Fibroblast of lung (primary cell): ENCODE measurements at regions not wholly inside any gene's neighbourhood (a gene's known extent, or its start where the extent isn't known, plus 50 kb on each side); places are given as distances from the start of the nearest gene placed in this dataset.

ENCODE experiments used
- DNase-seq, 2 donors: peaks; one replicate each; pipeline versions ENCODE4 v3.0.0 to v3.0.0-alpha.2; 2010; ENCODE audit warnings: low read depth in 2 of 2
- H2AFZ ChIP-seq: 2 replicates; pipeline ENCODE4 v1.5.1; 2012; ENCODE audit warnings: low read length, control low read depth, inconsistent platforms
- H3K27ac ChIP-seq: 2 replicates; pipeline ENCODE4 v1.5.1; 2011; ENCODE audit warnings: low read length, control low read depth; ENCODE audit not compliant: insufficient read depth
- H3K27me3 ChIP-seq: 2 replicates; pipeline ENCODE4 v1.5.1; 2011; ENCODE audit warnings: mild to moderate bottlenecking, low read length; ENCODE audit not compliant: control insufficient read depth, insufficient read depth
- H3K36me3 ChIP-seq: 2 replicates; pipeline ENCODE4 v1.5.1; 2011; ENCODE audit warnings: low read length; ENCODE audit not compliant: control insufficient read depth, insufficient read depth
- H3K4me1 ChIP-seq: 2 replicates; pipeline ENCODE4 v1.5.1; 2011; ENCODE audit warnings: low read length; ENCODE audit not compliant: control insufficient read depth, insufficient read depth; ENCODE audit errors: extremely low read depth
- H3K4me2 ChIP-seq: 2 replicates; pipeline ENCODE4 v1.5.1; 2011; ENCODE audit warnings: low read length, control low read depth; ENCODE audit not compliant: insufficient read depth; ENCODE audit errors: extremely low read depth
- H3K4me3 ChIP-seq, 4 experiments: fragments of 200-600 bp in 1 of 4; sonication (generic) in 1 of 4; replicated peaks in 1 of 4; 2 replicates each; pipeline ENCODE4 v1.5.1; 2011 to 2016; ENCODE audit warnings: low read length in 4 of 4, low read depth in 3 of 4, mild to moderate bottlenecking in 3 of 4, control low read depth in 2 of 4, inconsistent platforms in 1 of 4, mixed read lengths in 1 of 4; ENCODE audit not compliant: insufficient read depth in 1 of 4; ENCODE audit errors: control extremely low read depth in 1 of 4
- H3K79me2 ChIP-seq: 2 replicates; pipeline ENCODE4 v1.5.1; 2012; ENCODE audit warnings: mild to moderate bottlenecking, low read length, inconsistent platforms; ENCODE audit not compliant: control insufficient read depth, insufficient read depth
- H3K9ac ChIP-seq: 2 replicates; pipeline ENCODE4 v1.5.1; 2011; ENCODE audit warnings: mild to moderate bottlenecking, low read length, control low read depth; ENCODE audit not compliant: insufficient read depth
- H3K9me3 ChIP-seq: 2 replicates; pipeline ENCODE4 v1.5.1; 2012; ENCODE audit warnings: low read depth, low read length; ENCODE audit not compliant: control insufficient read depth, insufficient read depth
- H4K20me1 ChIP-seq: 2 replicates; pipeline ENCODE4 v1.5.1; 2011; ENCODE audit warnings: low read length; ENCODE audit not compliant: control insufficient read depth, insufficient read depth; ENCODE audit errors: extremely low read depth
- CTCF ChIP-seq, 2 donors: IDR thresholded peaks in 1 of 2; conservative IDR thresholded peaks in 1 of 2; 1 replicate in 1 of 2; 2 replicates in 1 of 2; pipeline ENCODE4 v1.5.1; 2011 to 2012; ENCODE audit warnings: low read length in 2 of 2, control low read depth in 1 of 2, inconsistent platforms in 1 of 2, low read depth in 1 of 2, mild to moderate bottlenecking in 1 of 2
- EZH2 ChIP-seq: IDR thresholded peaks from 2 replicates; pipeline ENCODE4 v1.5.1; 2012; ENCODE audit warnings: low read length, control low read depth, mild to moderate bottlenecking; ENCODE audit errors: missing control alignments

GRCh38 chr9:34869390-34869789 lies 88.7 kb upstream of the PHF24 start:
- no peak overlapping the region for H3K4me3 ChIP-seq
- peaks cover 4% of the 10 kb centered on the region for H3K27me3 ChIP-seq
- no peaks in the 10 kb centered on the region for H3K4me1 ChIP-seq
- H2AFZ ChIP-seq, result no peak overlapping the region
- no peak overlapping the region for H3K9ac ChIP-seq
- TF ChIP-seq EZH2 (no peak), CTCF (conservative IDR thresholded peaks at IDR 0.05 in 1 of 2, IDR thresholded peaks at IDR 0.05 in 1 of 2; ENCODE audit: low read depth in 1 of 2, low read length in 2 of 2) (peak in 1 of 2 donors; percentile 30)
- DNase-seq, result peak; percentile 20 to 25
- H3K79me2 ChIP-seq, result no peaks in the 10 kb centered on the region
- H3K36me3 ChIP-seq, result no peaks in the 10 kb centered on the region
- H3K9me3 ChIP-seq, result no peaks in the 10 kb centered on the region
- no peak overlapping the region for H3K4me2 ChIP-seq
- H4K20me1 ChIP-seq, result no peaks in the 10 kb centered on the region
- no peak overlapping the region for H3K27ac ChIP-seq

DNA sequence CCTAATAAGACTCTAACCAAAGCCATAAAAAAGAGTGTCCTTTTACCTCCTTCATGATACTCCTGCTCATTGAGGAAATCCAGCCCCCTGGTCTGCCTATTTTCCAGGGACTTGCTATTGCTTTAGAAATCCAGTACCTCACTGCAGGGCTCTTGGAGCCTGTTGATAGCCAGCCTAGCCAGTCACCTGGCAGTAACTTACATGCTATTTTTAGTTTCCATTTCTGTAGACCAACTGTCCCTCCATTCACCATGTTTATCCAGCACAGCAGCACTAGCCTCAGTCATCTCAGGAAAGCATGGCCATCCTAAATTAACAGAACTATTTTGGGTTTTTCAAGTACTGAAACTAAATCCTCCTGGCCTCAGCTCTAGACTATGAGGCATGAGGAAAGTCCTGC lies 91.5 kb upstream of the PHF24 start:
- Histone ChIP-seq H4K20me1 (no peaks in the 10 kb centered on the region), H3K27ac (no peak overlapping the region), H2AFZ (no peak overlapping the region), H3K4me3 (no peak overlapping the region), H3K4me1 (no peaks in the 10 kb centered on the region), H3K79me2 (no peaks in the 10 kb centered on the region), H3K36me3 (no peaks in the 10 kb centered on the region), H3K27me3 (peaks cover 4% of the 10 kb centered on the region), H3K9me3 (no peaks in the 10 kb centered on the region), H3K4me2 (no peak overlapping the region), H3K9ac (no peak overlapping the region)
- TF ChIP-seq CTCF (conservative IDR thresholded peaks at IDR 0.05 in 1 of 2, IDR thresholded peaks at IDR 0.05 in 1 of 2; ENCODE audit: low read depth in 1 of 2, low read length in 2 of 2) (no peak), EZH2 (no peak)
- no peak for DNase-seq

GRCh38 chr9:34863426-34863825 lies 94.7 kb upstream of the PHF24 start:
- H3K27me3 ChIP-seq, result no peaks in the 10 kb centered on the region
- H4K20me1 ChIP-seq, result peaks cover 1% of the 10 kb centered on the region
- H2AFZ ChIP-seq, result no peak overlapping the region
- H3K4me2 ChIP-seq, result no peak overlapping the region
- H3K4me1 ChIP-seq, result no peaks in the 10 kb centered on the region
- no peaks in the 10 kb centered on the region for H3K36me3 ChIP-seq
- no peaks in the 10 kb centered on the region for H3K9me3 ChIP-seq
- no peak for DNase-seq
- TF ChIP-seq EZH2 (no peak), CTCF (conservative IDR thresholded peaks at IDR 0.05 in 1 of 2, IDR thresholded peaks at IDR 0.05 in 1 of 2; ENCODE audit: low read depth in 1 of 2, low read length in 2 of 2) (no peak)
- no peak overlapping the region for H3K4me3 ChIP-seq
- H3K27ac ChIP-seq, result no peak overlapping the region
- H3K79me2 ChIP-seq, result no peaks in the 10 kb centered on the region
- no peak overlapping the region for H3K9ac ChIP-seq
